OCI-LY3 (cell line): ENCODE measurements at regions not wholly inside any gene's neighbourhood (a gene's known extent, or its start where the extent isn't known, plus 50 kb on each side); places are given as distances from the start of the nearest gene placed in this dataset.

Experiments
- H2AFZ ChIP-seq: fragments of 200-600, 300-600 bp; shearing (Covaris generic); 2 replicates; pipeline ENCODE4 v1.6.0; 2014; ENCODE audit warnings: antibody characterized with exemption, low read depth, low read length
- H3K27ac ChIP-seq: fragments of 200-600, 300-600 bp; sonication (generic); 2 replicates; pipeline ENCODE4 v1.5.1; 2014; ENCODE audit warnings: mild to moderate bottlenecking, low read length, moderate library complexity, mixed read lengths
- H3K27me3 ChIP-seq: fragments of 200-600, 300-600 bp; sonication (generic); 2 replicates; pipeline ENCODE4 v1.6.1; 2014; ENCODE audit warnings: low read depth, low read length, mixed read lengths
- H3K36me3 ChIP-seq: fragments of 200-600, 300-600 bp; sonication (generic); replicated peaks from 2 replicates; pipeline ENCODE3; 2014; ENCODE audit warnings: low read depth, low read length, mixed read lengths
- H3K4me1 ChIP-seq: fragments of 300-600, 200-600 bp; sonication (generic); 2 replicates; pipeline ENCODE4 v1.6.1; 2014; ENCODE audit warnings: low read length, mixed read lengths
- H3K4me2 ChIP-seq: fragments of 200-600, 300-600 bp; sonication (generic); 2 replicates; pipeline ENCODE4 v1.6.1; 2014; ENCODE audit warnings: low read length, mixed read lengths
- H3K4me3 ChIP-seq: fragments of 300-600, 200-600 bp; sonication (generic); 2 replicates; pipeline ENCODE4 v1.5.1; 2014; ENCODE audit warnings: antibody characterized with exemption, mild to moderate bottlenecking, low read length, moderate library complexity
- H3K79me2 ChIP-seq: fragments of 300-600, 200-600 bp; shearing (Covaris generic); 2 replicates; pipeline ENCODE4 v1.6.1; 2014; ENCODE audit warnings: mild to moderate bottlenecking, low read length, mixed read lengths
- H3K9ac ChIP-seq: fragments of 300-600, 200-600 bp; shearing (Covaris generic); 2 replicates; pipeline ENCODE4 v1.6.0; 2014; ENCODE audit warnings: mild to moderate bottlenecking, low read length, moderate library complexity
- H3K9me3 ChIP-seq: fragments of 200-600, 300-600 bp; shearing (Covaris generic); 2 replicates; pipeline ENCODE4 v1.6.1; 2014; ENCODE audit warnings: low read length, mixed read lengths; ENCODE audit not compliant: insufficient read depth
- H4K20me1 ChIP-seq: fragments of 200-600, 300-600 bp; sonication (generic); 2 replicates; pipeline ENCODE4 v1.6.1; 2016; ENCODE audit warnings: low read length, mixed read lengths; ENCODE audit not compliant: insufficient read depth
- CTCF ChIP-seq: fragments of 200-600, 300-600 bp; sonication (generic); IDR thresholded peaks from 2 replicates; pipeline ENCODE4 v1.5.1; 2014; ENCODE audit warnings: antibody characterized with exemption, low read length, low read depth
- EZH2phosphoT487 ChIP-seq: fragments of 200-600 bp; shearing (Covaris generic); IDR thresholded peaks from 2 replicates; pipeline ENCODE4 v1.6.1; 2018; ENCODE audit warnings: antibody characterized with exemption, mixed run types, low read depth

GRCh38 chr13:40215747-40216146 lies 450.7 kb downstream of the FOXO1 start:
- Histone ChIP-seq H3K4me1 (peaks cover 18% of the 10 kb centered on the region), H3K27ac (no peak overlapping the region), H3K9me3 (no peaks in the 10 kb centered on the region), H3K4me2 (no peak overlapping the region), H3K27me3 (no peaks in the 10 kb centered on the region), H3K4me3 (no peak overlapping the region), H3K9ac (no peak overlapping the region), H4K20me1 (no peaks in the 10 kb centered on the region), H3K79me2 (no peaks in the 10 kb centered on the region), H3K36me3 (no peaks in the 10 kb centered on the region), H2AFZ (no peak overlapping the region)
- TF ChIP-seq CTCF (no peak), EZH2phosphoT487 (no peak)

- no peak overlapping the region for H3K4me3 ChIP-seq
- H3K79me2 ChIP-seq: no peaks in the 10 kb centered on the region
- no peak overlapping the region for H3K27ac ChIP-seq
- H3K27me3 ChIP-seq: no peaks in the 10 kb centered on the region
- H3K36me3 ChIP-seq: no peaks in the 10 kb centered on the region
- H3K4me2 ChIP-seq: no peak overlapping the region
- no peaks in the 10 kb centered on the region for H4K20me1 ChIP-seq
- no peak overlapping the region for H2AFZ ChIP-seq
- H3K4me1 ChIP-seq: peaks cover 18% of the 10 kb centered on the region
- H3K9me3 ChIP-seq: no peaks in the 10 kb centered on the region
- no peak overlapping the region for H3K9ac ChIP-seq
- TF ChIP-seq CTCF: no peak
- TF ChIP-seq EZH2phosphoT487: no peak
These were observed 448.8 kb downstream of the FOXO1 start for GRCh38 chr13:40217675-40218074.

GRCh38 chr13:40220299-40220935 lies 446.0 kb downstream of the FOXO1 start:
- Histone ChIP-seq H3K27ac (no peak overlapping the region), H3K9me3 (no peaks in the 10 kb centered on the region), H4K20me1 (no peaks in the 10 kb centered on the region), H3K4me2 (no peak overlapping the region), H3K36me3 (no peaks in the 10 kb centered on the region), H3K4me3 (no peak overlapping the region), H3K9ac (no peak overlapping the region), H3K27me3 (no peaks in the 10 kb centered on the region), H2AFZ (no peak overlapping the region), H3K79me2 (no peaks in the 10 kb centered on the region), H3K4me1 (peaks cover 10% of the 10 kb centered on the region)
- TF ChIP-seq CTCF (no peak), EZH2phosphoT487 (no peak)

GRCh38 chr13:40221131-40221459 lies 445.3 kb downstream of the FOXO1 start:
- no peaks in the 10 kb centered on the region for H3K9me3 ChIP-seq
- no peaks in the 10 kb centered on the region for H3K36me3 ChIP-seq
- no peak overlapping the region for H3K27ac ChIP-seq
- no peaks in the 10 kb centered on the region for H4K20me1 ChIP-seq
- H3K4me1 ChIP-seq: peaks cover 7% of the 10 kb centered on the region
- no peak overlapping the region for H3K9ac ChIP-seq
- H2AFZ ChIP-seq: no peak overlapping the region
- no peaks in the 10 kb centered on the region for H3K27me3 ChIP-seq
- no peak overlapping the region for H3K4me2 ChIP-seq
- no peak overlapping the region for H3K4me3 ChIP-seq
- TF ChIP-seq EZH2phosphoT487 (no peak), CTCF (no peak)
- no peaks in the 10 kb centered on the region for H3K79me2 ChIP-seq
